MM.1S (cell line): ENCODE measurements at regions not wholly inside any gene's neighbourhood (a gene's known extent, or its start where the extent isn't known, plus 50 kb on each side); places are given as distances from the start of the nearest gene placed in this dataset.

Experiments used
- DNase-seq: peaks from one replicate; pipeline ENCODE4 v3.0.0-alpha.2; 2015
- H2AFZ ChIP-seq: fragments of 300-600 bp; sonication (generic); 2 replicates; pipeline ENCODE4 v1.6.0; 2016; ENCODE audit warnings: antibody characterized with exemption, low read length
- H3F3A ChIP-seq: fragments of 300-600 bp; sonication (generic); 2 replicates; pipeline ENCODE4 v1.6.1; 2016; ENCODE audit warnings: mild to moderate bottlenecking, antibody characterized with exemption, low read length, moderate library complexity, mixed read lengths; ENCODE audit not compliant: insufficient read depth
- H3K27ac ChIP-seq: fragments of 300-600 bp; sonication (generic); 2 replicates; pipeline ENCODE4 v1.5.1; 2016; ENCODE audit warnings: mild to moderate bottlenecking, low read length
- H3K27me3 ChIP-seq: fragments of 300-600 bp; sonication (generic); replicated peaks from 2 replicates; pipeline ENCODE4 v1.6.0; 2016; ENCODE audit warnings: low read length; ENCODE audit not compliant: insufficient read depth
- H3K36me3 ChIP-seq: fragments of 300-600 bp; sonication (generic); replicated peaks from 2 replicates; pipeline ENCODE4 v1.6.1; 2016; ENCODE audit warnings: mild to moderate bottlenecking, low read length, mixed read lengths; ENCODE audit not compliant: insufficient read depth
- H3K4me1 ChIP-seq: fragments of 300-600 bp; sonication (generic); 2 replicates; pipeline ENCODE4 v1.6.1; 2016; ENCODE audit warnings: low read length, mixed read lengths
- H3K4me2 ChIP-seq: fragments of 300-600 bp; sonication (generic); 2 replicates; pipeline ENCODE4 v1.6.0; 2016; ENCODE audit warnings: low read depth, low read length
- H3K4me3 ChIP-seq: fragments of 300-600 bp; sonication (generic); 2 replicates; pipeline ENCODE4 v1.5.1; 2016; ENCODE audit warnings: low read length, mixed read lengths
- H3K79me2 ChIP-seq: fragments of 300-600 bp; sonication (generic); 2 replicates; pipeline ENCODE4 v1.6.1; 2016; ENCODE audit warnings: mixed run types, low read length, mixed read lengths
- H3K9ac ChIP-seq: fragments of 300-600 bp; sonication (generic); 2 replicates; pipeline ENCODE4 v1.6.1; 2016; ENCODE audit warnings: low read length, mixed read lengths
- H3K9me2 ChIP-seq: fragments of 300-600 bp; sonication (generic); replicated peaks from 2 replicates; pipeline ENCODE4 v1.6.1; 2016; ENCODE audit warnings: mild to moderate bottlenecking, low read length, mixed read lengths; ENCODE audit not compliant: insufficient read depth
- H3K9me3 ChIP-seq: fragments of 300-600 bp; sonication (generic); replicated peaks from 2 replicates; pipeline ENCODE4 v1.6.1; 2016; ENCODE audit warnings: mild to moderate bottlenecking, low read length, mixed read lengths; ENCODE audit not compliant: insufficient read depth
- H4K20me1 ChIP-seq: fragments of 300-600 bp; sonication (generic); 2 replicates; pipeline ENCODE4 v1.6.1; 2016; ENCODE audit warnings: mild to moderate bottlenecking, low read length, moderate library complexity, mixed read lengths; ENCODE audit not compliant: insufficient read depth
- CTCF ChIP-seq: fragments of 300-600 bp; sonication (generic); IDR thresholded peaks from 2 replicates; pipeline ENCODE4 v1.5.1; 2016; ENCODE audit warnings: antibody characterized with exemption, low read length, mixed read lengths
- EZH2 ChIP-seq: fragments of 300-600 bp; sonication (generic); optimal IDR thresholded peaks from 2 replicates; pipeline ENCODE3; 2017; ENCODE audit warnings: low read depth, mild to moderate bottlenecking, antibody characterized with exemption, low read length, mixed read lengths
- EZH2phosphoT487 ChIP-seq: fragments of 300-600 bp; sonication (generic); IDR thresholded peaks from 2 replicates; pipeline ENCODE4 v1.6.1; 2018; ENCODE audit warnings: antibody characterized with exemption, low read length

DNA sequence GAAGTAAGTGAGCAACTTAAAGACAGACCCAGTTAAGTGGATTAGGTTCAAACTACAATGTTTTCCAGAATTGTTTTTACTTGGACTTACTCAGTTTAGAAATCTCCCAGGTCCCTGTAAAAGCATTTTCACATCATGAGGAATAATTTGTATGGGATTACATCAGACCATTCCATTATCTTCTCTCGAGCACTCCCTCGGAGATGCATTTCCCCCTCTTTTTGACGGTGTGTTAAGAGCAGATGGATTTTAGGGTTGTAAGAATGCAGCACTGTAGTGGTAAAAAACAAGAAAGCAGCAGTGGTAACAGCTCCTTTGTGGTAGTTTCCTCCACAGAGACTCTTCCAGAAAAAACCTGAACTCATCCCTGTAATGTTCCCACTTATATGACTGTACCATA, 488.4 kb downstream of the BCAT1 start:
- H3F3A ChIP-seq = no peaks in the 10 kb centered on the region
- H3K4me3 ChIP-seq = no peak overlapping the region
- no peak for DNase-seq
- no peaks in the 10 kb centered on the region for H3K4me1 ChIP-seq
- no peaks in the 10 kb centered on the region for H3K36me3 ChIP-seq
- no peak overlapping the region for H3K27ac ChIP-seq
- no peaks in the 10 kb centered on the region for H3K9me3 ChIP-seq
- H3K79me2 ChIP-seq = no peaks in the 10 kb centered on the region
- no peak overlapping the region for H3K4me2 ChIP-seq
- H3K27me3 ChIP-seq = no peaks in the 10 kb centered on the region
- no peaks in the 10 kb centered on the region for H4K20me1 ChIP-seq
- H2AFZ ChIP-seq = no peak overlapping the region
- no peaks in the 10 kb centered on the region for H3K9me2 ChIP-seq
- no peak overlapping the region for H3K9ac ChIP-seq
- TF ChIP-seq CTCF (no peak), EZH2 (no peak), EZH2phosphoT487 (no peak)

DNA sequence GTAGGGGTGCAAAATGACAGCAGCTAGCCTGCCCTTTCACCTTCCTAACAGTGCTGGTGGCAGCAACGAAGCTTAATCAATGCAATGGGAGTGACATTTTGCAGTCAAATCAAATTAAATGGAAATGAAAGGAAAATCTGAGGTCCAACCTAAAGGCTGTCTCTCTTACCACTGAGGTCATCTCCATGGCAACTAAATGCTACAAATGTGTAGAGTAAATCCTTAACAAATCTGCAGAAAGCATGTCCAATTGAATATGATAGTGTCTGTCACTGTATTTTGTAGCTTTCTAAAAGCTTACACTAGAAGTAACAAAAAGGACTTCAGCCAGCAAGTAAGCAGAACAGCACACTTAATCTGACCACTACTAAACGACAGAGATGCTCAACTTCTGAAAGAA, 488.8 kb downstream of the BCAT1 start:
- no peaks in the 10 kb centered on the region for H3K9me3 ChIP-seq
- H3K9me2 ChIP-seq = no peaks in the 10 kb centered on the region
- H3K9ac ChIP-seq = no peak overlapping the region
- H3K36me3 ChIP-seq = no peaks in the 10 kb centered on the region
- no peak overlapping the region for H3K4me2 ChIP-seq
- TF ChIP-seq EZH2 (no peak), EZH2phosphoT487 (no peak), CTCF (no peak)
- no peak overlapping the region for H3K27ac ChIP-seq
- no peaks in the 10 kb centered on the region for H4K20me1 ChIP-seq
- no peaks in the 10 kb centered on the region for H3K79me2 ChIP-seq
- H3K27me3 ChIP-seq = no peaks in the 10 kb centered on the region
- no peaks in the 10 kb centered on the region for H3K4me1 ChIP-seq
- DNase-seq = no peak
- no peak overlapping the region for H2AFZ ChIP-seq
- H3K4me3 ChIP-seq = no peak overlapping the region
- H3F3A ChIP-seq = no peaks in the 10 kb centered on the region

DNA sequence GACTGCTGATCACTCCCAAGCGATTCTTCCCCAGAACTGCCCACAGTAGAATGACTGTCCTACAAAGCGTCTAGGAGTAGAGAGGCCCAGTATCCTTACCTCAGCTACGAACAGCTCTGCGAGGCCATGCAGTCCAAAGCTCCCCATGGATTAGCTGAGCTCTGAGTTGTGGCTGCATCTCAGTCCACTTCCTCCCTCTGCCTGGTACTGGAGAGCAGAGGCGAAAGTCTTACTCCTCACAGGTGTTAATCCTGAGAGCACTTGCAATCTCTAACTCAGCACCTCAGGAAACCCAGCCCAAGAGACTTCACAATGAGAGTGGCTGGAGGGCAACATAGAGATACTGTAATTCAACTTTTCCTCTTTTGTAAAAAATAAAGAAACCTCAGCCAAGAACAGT, 493.1 kb downstream of the BCAT1 start:
- TF ChIP-seq EZH2 = no peak
- TF ChIP-seq CTCF = no peak
- no peak for TF ChIP-seq EZH2phosphoT487
- H3K4me1 ChIP-seq = no peaks in the 10 kb centered on the region
- H4K20me1 ChIP-seq = no peaks in the 10 kb centered on the region
- H3F3A ChIP-seq = no peaks in the 10 kb centered on the region
- no peak overlapping the region for H3K4me2 ChIP-seq
- no peak for DNase-seq
- no peaks in the 10 kb centered on the region for H3K27me3 ChIP-seq
- no peaks in the 10 kb centered on the region for H3K9me3 ChIP-seq
- no peaks in the 10 kb centered on the region for H3K79me2 ChIP-seq
- H3K4me3 ChIP-seq = no peak overlapping the region
- no peak overlapping the region for H3K9ac ChIP-seq
- no peak overlapping the region for H2AFZ ChIP-seq
- H3K36me3 ChIP-seq = no peaks in the 10 kb centered on the region
- no peaks in the 10 kb centered on the region for H3K9me2 ChIP-seq
- H3K27ac ChIP-seq = no peak overlapping the region

DNA sequence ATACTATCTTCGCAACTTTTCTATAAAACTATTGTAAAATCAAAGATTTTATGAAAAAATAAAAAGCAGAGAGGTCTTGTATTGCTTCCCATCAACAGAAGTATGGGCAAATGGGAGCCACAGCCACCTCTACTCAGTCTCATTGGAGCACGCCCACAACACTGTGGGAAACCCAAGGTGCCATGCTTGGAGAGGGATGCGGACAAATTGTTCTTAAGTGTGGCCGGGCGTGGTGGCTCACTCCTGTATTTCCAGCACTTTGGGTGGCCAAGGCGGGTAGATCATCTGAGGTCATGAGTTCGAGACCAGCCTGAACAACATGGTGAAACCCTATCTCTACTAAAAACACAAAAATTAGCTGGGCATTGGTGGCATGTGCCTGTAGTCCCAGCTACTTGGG, 498.2 kb upstream of the SOX5 start:
- H2AFZ ChIP-seq = no peak overlapping the region
- no peaks in the 10 kb centered on the region for H3F3A ChIP-seq
- no peaks in the 10 kb centered on the region for H3K79me2 ChIP-seq
- no peaks in the 10 kb centered on the region for H3K27me3 ChIP-seq
- no peaks in the 10 kb centered on the region for H3K4me1 ChIP-seq
- no peaks in the 10 kb centered on the region for H3K9me3 ChIP-seq
- no peak overlapping the region for H3K4me2 ChIP-seq
- no peaks in the 10 kb centered on the region for H3K36me3 ChIP-seq
- no peak overlapping the region for H3K4me3 ChIP-seq
- H3K9ac ChIP-seq = no peak overlapping the region
- TF ChIP-seq EZH2 (no peak), CTCF (no peak), EZH2phosphoT487 (no peak)
- no peaks in the 10 kb centered on the region for H4K20me1 ChIP-seq
- DNase-seq = no peak
- H3K9me2 ChIP-seq = no peaks in the 10 kb centered on the region
- H3K27ac ChIP-seq = no peak overlapping the region
